ENCODE measurements at regions not wholly inside any gene's neighbourhood (a gene's known extent, or its start where the extent isn't known, plus 50 kb on each side); places are given as distances from the start of the nearest gene placed in this dataset.
A peak's percentile ranks its signal among the peaks of the same experiment; 100 is the strongest.

- ChIA-PET POLR2A (ENCODE audit: partially characterized antibody) (no interaction called here), CTCF (ENCODE audit: partially characterized antibody) (interaction anchor here (1.2 kb wide), 1 partner anchor 12 kb away, joined by 4 read pairs; no protein-coding TSS in a partner anchor)
- H3K27ac ChIP-seq (ENCODE audit: low read depth, low read length), result no peak overlapping the region
- no peak overlapping the region for H4K5ac ChIP-seq (ENCODE audit: insufficient read length, low read depth, low read length)
- no peak overlapping the region for H3K9ac ChIP-seq (replicated peaks in 1 of 4; ENCODE audit: extremely low read depth in 1 of 4, low read depth in 3 of 4, low read length in 3 of 4)
- H3K18ac ChIP-seq (ENCODE audit: extremely low read depth, low read length), result no peak overlapping the region
- FAIRE-seq (no peak), DNase-seq (ENCODE audit: low read depth in 1 of 2, low spot score in 2 of 2) (no peak)
- no peak overlapping the region for H2BK120ac ChIP-seq (replicated peaks; ENCODE audit: low read depth, low read length)
- H2BK15ac ChIP-seq (ENCODE audit: low read length), result no peak overlapping the region
- H3K4me1 ChIP-seq (replicated peaks in 1 of 4; ENCODE audit: control insufficient read depth in 3 of 4, insufficient read depth in 4 of 4, low read length in 3 of 4), result peaks cover 0 to 8% (median 0%) of the 10 kb centered on the region in 4 experiments; a peak in 1 of 7 replicates
- 94% methylated on average over 4 of the region's 4 CpGs; no CpG with 5 or more reads in 1 of the 2 experiments for WGBS, 2 experiments (ENCODE audit: extremely low coverage in 1 of 2, insufficient coverage in 1 of 2, insufficient read length in 1 of 2, insufficient replicate concordance in 2 of 2, low coverage in 1 of 2, low lambda C conversion rate in 2 of 2, missing lambda C conversion rate in 1 of 2)
- TF ChIP-seq TCF12 (IDR thresholded peaks at IDR 0.05; ENCODE audit: low read depth, low read length) (no peak), SAP30 (IDR thresholded peaks at IDR 0.05; ENCODE audit: insufficient read depth, insufficient replicate concordance, low read length) (no peak), TBP (IDR thresholded peaks at IDR 0.05; ENCODE audit: low read depth, low read length) (no peak), POLR2AphosphoS5 (IDR thresholded peaks at IDR 0.05; ENCODE audit: low read depth, low read length) (no peak), SP1 (IDR thresholded peaks at IDR 0.05; ENCODE audit: low read depth, low read length) (no peak), MAX (IDR thresholded peaks at IDR 0.05) (no peak)
- H3K4me2 ChIP-seq (ENCODE audit: insufficient read depth in 1 of 2, low read depth in 2 of 2, low read length in 2 of 2), result no peak overlapping the region
- no peak overlapping the region for H4K8ac ChIP-seq (ENCODE audit: extremely low read depth, insufficient read depth, low read length)
- H3K79me2 ChIP-seq (ENCODE audit: control insufficient read depth in 1 of 2, insufficient read depth in 2 of 2, low read length in 2 of 2), result no peaks in the 10 kb centered on the region
- H3K23me2 ChIP-seq (ENCODE audit: low read depth, low read length), result no peaks in the 10 kb centered on the region
- H2AFZ ChIP-seq (ENCODE audit: low read length), result 0 out of 2 replicates have a peak overlapping the region, but pooled peaks have one; percentile 1
- H2BK5ac ChIP-seq (ENCODE audit: low read depth, low read length), result no peak overlapping the region
- no peak overlapping the region for H2AK5ac ChIP-seq (ENCODE audit: low read depth, low read length)
- H4K91ac ChIP-seq (replicated peaks; ENCODE audit: insufficient read length, low read length), result no peak overlapping the region
- H3K27me3 ChIP-seq (replicated peaks in 1 of 4; ENCODE audit: control insufficient read depth in 3 of 4, extremely low read depth in 1 of 4, insufficient read depth in 3 of 4, low read length in 3 of 4), result no peaks in the 10 kb centered on the region
- no peak overlapping the region for H2BK20ac ChIP-seq (ENCODE audit: low read length)
- no peaks in the 10 kb centered on the region for H3K9me3 ChIP-seq (ENCODE audit: insufficient read depth in 2 of 2, low read depth in 1 of 2, low read length in 1 of 2)
- no peak overlapping the region for H3K23ac ChIP-seq (ENCODE audit: insufficient read length)
- no peak overlapping the region for H3K4ac ChIP-seq (replicated peaks; ENCODE audit: insufficient read length, low read depth, low read length)
- no peak overlapping the region for H3K4me3 ChIP-seq (ENCODE audit: extremely low read depth in 1 of 4, insufficient read depth in 2 of 4, low read depth in 3 of 4, low read length in 4 of 4)
- no peaks in the 10 kb centered on the region for H3K36me3 ChIP-seq (ENCODE audit: control insufficient read depth in 2 of 4, insufficient read depth in 4 of 4, low read length in 3 of 4)
- no peaks in the 10 kb centered on the region for H4K20me1 ChIP-seq (replicated peaks in 1 of 2; ENCODE audit: control insufficient read depth in 1 of 2, insufficient read depth in 2 of 2, low read length in 2 of 2)
- no peak overlapping the region for H2BK12ac ChIP-seq (ENCODE audit: low read depth, low read length)
- no peaks in the 10 kb centered on the region for H3K79me1 ChIP-seq (ENCODE audit: low read depth, low read length)
- no peak overlapping the region for H3K56ac ChIP-seq (replicated peaks; ENCODE audit: insufficient read length, low read depth, low read length)
- H3K14ac ChIP-seq (ENCODE audit: insufficient read length), result no peak overlapping the region
These were observed 160.7 kb upstream of the TRPC7 start for GRCh38 chr5:136526021-136526420.

Data from H1 (cell line).